OCI-LY3 (cell line): ENCODE measurements at regions not wholly inside any gene's neighbourhood (a gene's known extent, or its start where the extent isn't known, plus 50 kb on each side); places are given as distances from the start of the nearest gene placed in this dataset.

Source experiments
- H2AFZ ChIP-seq: fragments of 200-600, 300-600 bp; shearing (Covaris generic); 2 replicates; pipeline ENCODE4 v1.6.0; 2014; ENCODE audit warnings: antibody characterized with exemption, low read depth, low read length
- H3K27ac ChIP-seq: fragments of 200-600, 300-600 bp; sonication (generic); 2 replicates; pipeline ENCODE4 v1.5.1; 2014; ENCODE audit warnings: mild to moderate bottlenecking, low read length, moderate library complexity, mixed read lengths
- H3K27me3 ChIP-seq: fragments of 200-600, 300-600 bp; sonication (generic); 2 replicates; pipeline ENCODE4 v1.6.1; 2014; ENCODE audit warnings: low read depth, low read length, mixed read lengths
- H3K36me3 ChIP-seq: fragments of 200-600, 300-600 bp; sonication (generic); replicated peaks from 2 replicates; pipeline ENCODE3; 2014; ENCODE audit warnings: low read depth, low read length, mixed read lengths
- H3K4me1 ChIP-seq: fragments of 300-600, 200-600 bp; sonication (generic); 2 replicates; pipeline ENCODE4 v1.6.1; 2014; ENCODE audit warnings: low read length, mixed read lengths
- H3K4me2 ChIP-seq: fragments of 200-600, 300-600 bp; sonication (generic); 2 replicates; pipeline ENCODE4 v1.6.1; 2014; ENCODE audit warnings: low read length, mixed read lengths
- H3K4me3 ChIP-seq: fragments of 300-600, 200-600 bp; sonication (generic); 2 replicates; pipeline ENCODE4 v1.5.1; 2014; ENCODE audit warnings: antibody characterized with exemption, mild to moderate bottlenecking, low read length, moderate library complexity
- H3K79me2 ChIP-seq: fragments of 300-600, 200-600 bp; shearing (Covaris generic); 2 replicates; pipeline ENCODE4 v1.6.1; 2014; ENCODE audit warnings: mild to moderate bottlenecking, low read length, mixed read lengths
- H3K9ac ChIP-seq: fragments of 300-600, 200-600 bp; shearing (Covaris generic); 2 replicates; pipeline ENCODE4 v1.6.0; 2014; ENCODE audit warnings: mild to moderate bottlenecking, low read length, moderate library complexity
- H3K9me3 ChIP-seq: fragments of 200-600, 300-600 bp; shearing (Covaris generic); 2 replicates; pipeline ENCODE4 v1.6.1; 2014; ENCODE audit warnings: low read length, mixed read lengths; ENCODE audit not compliant: insufficient read depth
- H4K20me1 ChIP-seq: fragments of 200-600, 300-600 bp; sonication (generic); 2 replicates; pipeline ENCODE4 v1.6.1; 2016; ENCODE audit warnings: low read length, mixed read lengths; ENCODE audit not compliant: insufficient read depth
- EZH2phosphoT487 ChIP-seq: fragments of 200-600 bp; shearing (Covaris generic); IDR thresholded peaks from 2 replicates; pipeline ENCODE4 v1.6.1; 2018; ENCODE audit warnings: antibody characterized with exemption, mixed run types, low read depth
- TF ChIP-seq, protein P1 (sequence below): fragments of 200-600, 300-600 bp; sonication (generic); IDR thresholded peaks from 2 replicates; pipeline ENCODE4 v1.5.1; 2014; ENCODE audit warnings: antibody characterized with exemption, low read length, low read depth

DNA sequence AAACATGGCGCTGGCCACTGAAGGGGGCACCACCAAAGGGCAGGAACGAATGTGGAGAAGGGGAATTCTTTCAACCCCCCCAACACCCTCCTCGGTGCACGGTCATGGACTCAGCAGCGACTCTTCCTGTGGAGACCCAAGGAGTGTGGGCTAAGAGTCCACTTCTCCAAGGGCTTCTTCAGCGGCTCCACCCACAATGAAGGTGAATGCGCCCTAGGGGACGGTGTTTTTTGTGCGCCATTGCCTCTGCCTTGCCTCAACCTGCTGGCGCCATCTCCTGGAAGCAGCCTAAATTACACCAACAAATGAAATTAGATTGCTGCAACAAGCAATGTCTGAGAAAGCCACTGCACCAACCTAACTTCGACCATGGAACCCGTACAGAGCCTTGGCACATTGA, 169.2 kb upstream of the MAGEB18 start:
- Histone ChIP-seq H3K27me3 (no peaks in the 10 kb centered on the region), H3K4me2 (0 out of 2 replicates have a peak overlapping the region, but pooled peaks have one; percentile 20), H3K27ac (no peak overlapping the region), H4K20me1 (no peaks in the 10 kb centered on the region), H3K36me3 (no peaks in the 10 kb centered on the region), H3K4me3 (no peak overlapping the region), H3K9ac (no peak overlapping the region), H3K4me1 (no peaks in the 10 kb centered on the region), H3K9me3 (no peaks in the 10 kb centered on the region), H3K79me2 (no peaks in the 10 kb centered on the region), H2AFZ (no peak overlapping the region; the same call in 1 of the 2 replicates)
- no peak for TF ChIP-seq EZH2phosphoT487
- TF ChIP-seq, protein P1, sequence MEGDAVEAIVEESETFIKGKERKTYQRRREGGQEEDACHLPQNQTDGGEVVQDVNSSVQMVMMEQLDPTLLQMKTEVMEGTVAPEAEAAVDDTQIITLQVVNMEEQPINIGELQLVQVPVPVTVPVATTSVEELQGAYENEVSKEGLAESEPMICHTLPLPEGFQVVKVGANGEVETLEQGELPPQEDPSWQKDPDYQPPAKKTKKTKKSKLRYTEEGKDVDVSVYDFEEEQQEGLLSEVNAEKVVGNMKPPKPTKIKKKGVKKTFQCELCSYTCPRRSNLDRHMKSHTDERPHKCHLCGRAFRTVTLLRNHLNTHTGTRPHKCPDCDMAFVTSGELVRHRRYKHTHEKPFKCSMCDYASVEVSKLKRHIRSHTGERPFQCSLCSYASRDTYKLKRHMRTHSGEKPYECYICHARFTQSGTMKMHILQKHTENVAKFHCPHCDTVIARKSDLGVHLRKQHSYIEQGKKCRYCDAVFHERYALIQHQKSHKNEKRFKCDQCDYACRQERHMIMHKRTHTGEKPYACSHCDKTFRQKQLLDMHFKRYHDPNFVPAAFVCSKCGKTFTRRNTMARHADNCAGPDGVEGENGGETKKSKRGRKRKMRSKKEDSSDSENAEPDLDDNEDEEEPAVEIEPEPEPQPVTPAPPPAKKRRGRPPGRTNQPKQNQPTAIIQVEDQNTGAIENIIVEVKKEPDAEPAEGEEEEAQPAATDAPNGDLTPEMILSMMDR = peak; percentile 59

DNA sequence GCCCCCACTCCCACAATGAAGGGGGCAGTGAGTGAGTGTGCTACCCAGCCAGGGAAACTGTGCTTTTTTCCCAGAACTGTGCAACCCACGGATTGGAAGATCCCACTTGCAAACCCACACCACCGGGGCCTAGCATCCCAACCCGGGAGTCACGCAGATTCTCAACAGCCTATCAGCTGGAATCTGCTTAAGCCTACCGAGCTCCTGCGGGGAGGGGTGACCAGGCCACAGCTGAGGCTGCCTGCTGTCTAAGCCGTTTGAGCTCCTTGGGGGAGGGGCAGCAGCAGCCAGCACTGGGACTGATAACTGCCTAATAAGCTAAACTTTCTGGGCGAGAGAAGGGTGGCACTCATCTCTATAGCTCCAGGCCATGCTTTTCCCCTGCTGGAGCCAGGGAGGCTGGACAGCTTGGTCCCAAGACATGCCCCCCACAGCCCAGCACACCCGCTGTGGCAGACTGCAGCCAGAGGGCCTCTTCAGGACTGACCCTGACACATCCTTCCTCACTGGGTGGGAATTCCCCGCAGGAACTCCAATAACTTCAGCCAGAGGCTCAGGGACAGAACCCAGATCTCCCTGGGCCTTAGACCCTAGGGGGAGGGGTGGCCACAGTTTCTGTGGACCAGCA, 161.3 kb upstream of the MAGEB18 start:
- Histone ChIP-seq H3K4me3 (no peak overlapping the region), H3K9me3 (no peaks in the 10 kb centered on the region), H3K4me2 (no peak overlapping the region), H3K27ac (no peak overlapping the region), H3K9ac (no peak overlapping the region), H2AFZ (no peak overlapping the region), H3K4me1 (no peaks in the 10 kb centered on the region), H4K20me1 (no peaks in the 10 kb centered on the region), H3K27me3 (no peaks in the 10 kb centered on the region), H3K79me2 (no peaks in the 10 kb centered on the region), H3K36me3 (no peaks in the 10 kb centered on the region)
- no peak for TF ChIP-seq EZH2phosphoT487
- TF ChIP-seq, protein P1 = no peak

DNA sequence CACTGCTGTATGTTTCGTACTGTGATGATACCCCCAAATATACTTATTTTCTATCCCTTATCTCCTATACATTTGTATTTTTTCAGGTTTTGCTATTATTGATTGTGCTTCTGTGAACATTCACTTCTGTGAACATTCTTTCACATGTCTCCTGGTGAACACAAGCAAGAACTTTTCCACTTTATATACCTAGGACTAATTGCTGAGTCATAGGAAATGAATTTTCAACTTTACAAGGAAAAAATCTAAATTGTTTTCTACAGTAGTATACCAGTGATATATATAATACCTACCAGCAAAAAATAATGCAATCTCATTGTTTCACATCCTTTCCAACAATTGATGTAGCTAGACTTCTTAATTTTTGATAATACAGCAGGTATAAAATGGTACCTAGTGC, 139.5 kb upstream of the MAGEB18 start:
- Histone ChIP-seq H4K20me1 (no peaks in the 10 kb centered on the region), H3K9me3 (no peaks in the 10 kb centered on the region), H2AFZ (no peak overlapping the region), H3K4me1 (no peaks in the 10 kb centered on the region), H3K27me3 (no peaks in the 10 kb centered on the region), H3K79me2 (no peaks in the 10 kb centered on the region), H3K4me3 (no peak overlapping the region), H3K36me3 (no peaks in the 10 kb centered on the region), H3K4me2 (no peak overlapping the region), H3K27ac (no peak overlapping the region), H3K9ac (no peak overlapping the region)
- no peak for TF ChIP-seq EZH2phosphoT487
- TF ChIP-seq, protein P1 = no peak

DNA sequence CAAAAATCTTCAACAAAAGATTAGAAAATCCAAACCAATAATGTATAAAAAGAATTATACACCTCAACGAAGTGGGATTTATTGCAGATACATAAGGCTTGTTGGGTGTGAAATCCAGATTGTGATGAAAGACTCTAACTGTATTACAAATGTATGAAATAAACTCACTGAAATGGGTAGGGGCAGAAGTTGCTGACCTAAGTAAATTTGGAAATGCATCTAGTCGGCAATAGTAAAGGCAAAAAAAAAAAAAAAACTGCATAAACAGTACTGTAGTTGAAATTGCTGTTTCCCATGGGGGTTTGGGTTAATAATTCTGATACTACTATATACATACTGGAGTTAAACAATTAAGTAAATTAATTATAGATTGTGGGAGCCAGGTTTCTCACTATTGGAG, 130.7 kb upstream of the MAGEB18 start:
- no peaks in the 10 kb centered on the region for H3K27me3 ChIP-seq

More for the DNA sequence above, 130.7 kb upstream of the MAGEB18 start:
- no peaks in the 10 kb centered on the region for H3K9me3 ChIP-seq
- no peak overlapping the region for H3K9ac ChIP-seq
- TF ChIP-seq, protein P1 = no peak
- no peak for TF ChIP-seq EZH2phosphoT487
- no peak overlapping the region for H3K27ac ChIP-seq
- H3K79me2 ChIP-seq = no peaks in the 10 kb centered on the region
- no peaks in the 10 kb centered on the region for H3K4me1 ChIP-seq
- H4K20me1 ChIP-seq = no peaks in the 10 kb centered on the region
- H3K36me3 ChIP-seq = no peaks in the 10 kb centered on the region
- no peak overlapping the region for H3K4me2 ChIP-seq
- H2AFZ ChIP-seq = no peak overlapping the region
- H3K4me3 ChIP-seq = no peak overlapping the region
